Testis (tissue), 2 donors: ENCODE measurements at regions not wholly inside any gene's neighbourhood (a gene's known extent, or its start where the extent isn't known, plus 50 kb on each side); places are given as distances from the start of the nearest gene placed in this dataset.

ENCODE experiments used
- POLR2A ChIP-seq: fragments of 450-650 bp; IDR thresholded peaks from one replicate; pipeline ENCODE4 v1.6.1; 2017; ENCODE audit warnings: antibody characterized with exemption, mild to moderate bottlenecking, moderate library complexity
- TF ChIP-seq, protein P1 (sequence below), 3 experiments: fragments of 450-650 bp in 2 of 3; fragments of 200-600 bp in 1 of 3; sonication (generic) in 1 of 3; IDR thresholded peaks; one replicate each; pipeline ENCODE4 v1.5.1; 2016 to 2019; ENCODE audit warnings: antibody characterized with exemption in 3 of 3, mild to moderate bottlenecking in 2 of 3, moderate library complexity in 1 of 3

DNA sequence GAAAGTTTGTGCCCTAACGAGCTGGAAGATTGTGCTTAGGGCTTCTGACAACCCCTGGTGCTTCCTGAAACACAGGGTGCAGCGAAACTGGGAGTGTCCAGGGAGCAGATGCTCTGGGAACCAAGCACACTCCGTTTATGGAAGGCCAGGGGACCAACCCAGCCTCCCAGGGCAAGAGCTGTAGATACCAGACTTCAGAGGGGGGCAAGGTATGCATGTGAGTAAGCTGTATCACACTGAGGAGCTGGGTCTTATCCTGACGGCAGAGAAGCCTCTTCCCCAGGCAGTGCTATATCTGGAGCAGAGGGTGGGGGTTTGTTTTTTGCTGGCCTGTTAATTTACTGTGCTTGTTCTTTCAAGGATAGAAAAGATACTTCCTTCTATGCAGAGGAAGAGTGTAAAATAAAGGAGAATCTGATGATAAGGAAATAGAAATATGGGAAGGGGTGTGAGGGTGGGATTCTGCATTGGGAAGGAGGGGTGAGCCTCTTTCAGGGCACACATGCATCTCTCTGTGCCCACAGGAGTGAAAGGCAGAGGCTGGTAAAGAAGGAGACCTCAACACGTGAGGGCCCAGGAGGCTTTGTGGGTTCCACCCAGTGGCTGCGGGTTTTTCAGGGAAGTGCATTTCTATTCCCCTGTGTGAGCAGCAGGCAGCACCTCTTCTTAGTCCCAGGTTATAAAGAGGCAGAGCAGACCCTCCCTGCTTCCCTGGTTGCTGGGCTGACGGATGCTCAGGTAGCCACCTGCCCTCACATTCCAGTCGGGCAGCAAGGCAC lies 314.1 kb downstream of the TCERG1L start:
- TF ChIP-seq, protein P1, sequence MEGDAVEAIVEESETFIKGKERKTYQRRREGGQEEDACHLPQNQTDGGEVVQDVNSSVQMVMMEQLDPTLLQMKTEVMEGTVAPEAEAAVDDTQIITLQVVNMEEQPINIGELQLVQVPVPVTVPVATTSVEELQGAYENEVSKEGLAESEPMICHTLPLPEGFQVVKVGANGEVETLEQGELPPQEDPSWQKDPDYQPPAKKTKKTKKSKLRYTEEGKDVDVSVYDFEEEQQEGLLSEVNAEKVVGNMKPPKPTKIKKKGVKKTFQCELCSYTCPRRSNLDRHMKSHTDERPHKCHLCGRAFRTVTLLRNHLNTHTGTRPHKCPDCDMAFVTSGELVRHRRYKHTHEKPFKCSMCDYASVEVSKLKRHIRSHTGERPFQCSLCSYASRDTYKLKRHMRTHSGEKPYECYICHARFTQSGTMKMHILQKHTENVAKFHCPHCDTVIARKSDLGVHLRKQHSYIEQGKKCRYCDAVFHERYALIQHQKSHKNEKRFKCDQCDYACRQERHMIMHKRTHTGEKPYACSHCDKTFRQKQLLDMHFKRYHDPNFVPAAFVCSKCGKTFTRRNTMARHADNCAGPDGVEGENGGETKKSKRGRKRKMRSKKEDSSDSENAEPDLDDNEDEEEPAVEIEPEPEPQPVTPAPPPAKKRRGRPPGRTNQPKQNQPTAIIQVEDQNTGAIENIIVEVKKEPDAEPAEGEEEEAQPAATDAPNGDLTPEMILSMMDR (IDR thresholded peaks at IDR 0.05) = no peak
- TF ChIP-seq POLR2A = no peak
